Breast epithelium (tissue), 4 donors: ENCODE measurements at regions not wholly inside any gene's neighbourhood (a gene's known extent, or its start where the extent isn't known, plus 50 kb on each side); places are given as distances from the start of the nearest gene placed in this dataset.
A peak's percentile ranks its signal among the peaks of the same experiment; 100 is the strongest.

Source experiments
- DNase-seq, 2 donors: peaks; one replicate each; pipeline ENCODE4 v3.0.0-alpha.2; 2019; ENCODE audit warnings: low spot score in 2 of 2
- H3K27ac ChIP-seq, 2 donors: fragments of 200-600 bp; sonication (generic) in 1 of 2; one replicate each; pipeline ENCODE4 v1.5.1; 2016 to 2019; ENCODE audit warnings: mild to moderate bottlenecking in 1 of 2
- H3K27me3 ChIP-seq, 2 donors: fragments of 200-600 bp; sonication (generic) in 1 of 2; one replicate each; pipeline versions ENCODE4 v1.5.1 to v1.6.0; 2017 to 2019; ENCODE audit warnings: control low read depth in 1 of 2, mild to moderate bottlenecking in 1 of 2
- H3K36me3 ChIP-seq: fragments of 200-600 bp; one replicate; pipeline ENCODE4 v1.5.1; 2019
- H3K4me1 ChIP-seq, 2 donors: fragments of 200-600 bp; sonication (generic); one replicate each; pipeline ENCODE4 v1.5.1; 2016 to 2019; ENCODE audit warnings: control low read depth in 1 of 2
- H3K4me3 ChIP-seq, 3 donors: fragments of 200-600 bp; sonication (generic); 1 replicate in 2 of 3; 2 replicates in 1 of 3; pipeline ENCODE4 v1.5.1; 2016 to 2019; ENCODE audit warnings: mild to moderate bottlenecking in 3 of 3, moderate library complexity in 2 of 3
- H3K9me3 ChIP-seq, 2 donors: fragments of 200-600 bp; sonication (generic) in 1 of 2; one replicate each; pipeline ENCODE4 v1.5.1; 2016 to 2019; ENCODE audit warnings: control low read depth in 1 of 2
- POLR2A ChIP-seq: fragments of 450-650 bp; IDR thresholded peaks from one replicate; pipeline ENCODE4 v1.6.1; 2016; ENCODE audit warnings: antibody characterized with exemption, mild to moderate bottlenecking, moderate library complexity
- POLR2AphosphoS5 ChIP-seq, 3 donors: sonication (generic); formaldehyde crosslinking; IDR thresholded peaks; one replicate each; pipeline ENCODE4 v1.6.1; 2017; ENCODE audit warnings: antibody characterized with exemption in 3 of 3
- intact Hi-C: fragments of 100-400 bp; cut with DNase I; formaldehyde crosslinking; loops from one replicate; pipeline ENCODE4 v1.15.1; 2023; ENCODE audit warnings: low total_unique reads
- TF ChIP-seq, protein P1 (sequence below), 3 donors: fragments of 450-650 bp; IDR thresholded peaks; one replicate each; pipeline ENCODE4 v1.5.1; 2016 to 2017; ENCODE audit warnings: antibody characterized with exemption in 3 of 3, mild to moderate bottlenecking in 3 of 3, moderate library complexity in 3 of 3

DNA sequence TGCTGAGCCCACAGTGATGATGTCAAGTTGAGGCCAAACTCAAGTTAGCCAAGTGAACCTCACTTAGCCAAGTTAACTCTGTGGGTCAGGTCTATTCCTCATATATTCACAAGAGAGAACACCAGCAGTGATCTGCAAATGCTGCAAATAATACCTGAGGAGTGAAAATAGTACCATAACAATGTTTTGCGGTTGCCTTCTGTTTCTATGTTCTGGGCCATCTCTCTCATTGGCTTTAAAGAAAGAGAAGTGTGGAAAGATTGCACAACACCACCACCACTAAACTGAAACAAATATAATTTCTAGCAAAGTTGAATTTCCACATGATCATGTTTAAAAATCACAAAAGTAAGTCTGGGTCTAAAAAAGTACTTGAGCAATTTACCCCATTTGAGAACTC lies 211.1 kb upstream of the GALNT5 start:
- no peak for TF ChIP-seq POLR2AphosphoS5 (IDR thresholded peaks at IDR 0.05)
- TF ChIP-seq, protein P1, sequence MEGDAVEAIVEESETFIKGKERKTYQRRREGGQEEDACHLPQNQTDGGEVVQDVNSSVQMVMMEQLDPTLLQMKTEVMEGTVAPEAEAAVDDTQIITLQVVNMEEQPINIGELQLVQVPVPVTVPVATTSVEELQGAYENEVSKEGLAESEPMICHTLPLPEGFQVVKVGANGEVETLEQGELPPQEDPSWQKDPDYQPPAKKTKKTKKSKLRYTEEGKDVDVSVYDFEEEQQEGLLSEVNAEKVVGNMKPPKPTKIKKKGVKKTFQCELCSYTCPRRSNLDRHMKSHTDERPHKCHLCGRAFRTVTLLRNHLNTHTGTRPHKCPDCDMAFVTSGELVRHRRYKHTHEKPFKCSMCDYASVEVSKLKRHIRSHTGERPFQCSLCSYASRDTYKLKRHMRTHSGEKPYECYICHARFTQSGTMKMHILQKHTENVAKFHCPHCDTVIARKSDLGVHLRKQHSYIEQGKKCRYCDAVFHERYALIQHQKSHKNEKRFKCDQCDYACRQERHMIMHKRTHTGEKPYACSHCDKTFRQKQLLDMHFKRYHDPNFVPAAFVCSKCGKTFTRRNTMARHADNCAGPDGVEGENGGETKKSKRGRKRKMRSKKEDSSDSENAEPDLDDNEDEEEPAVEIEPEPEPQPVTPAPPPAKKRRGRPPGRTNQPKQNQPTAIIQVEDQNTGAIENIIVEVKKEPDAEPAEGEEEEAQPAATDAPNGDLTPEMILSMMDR (IDR thresholded peaks at IDR 0.05) = no peak
- no peak for TF ChIP-seq POLR2A
- no peak overlapping the region for H3K27ac ChIP-seq
- no peaks in the 10 kb centered on the region for H3K9me3 ChIP-seq
- intact Hi-C loops = no loop called here
- H3K4me3 ChIP-seq = no peak overlapping the region
- H3K36me3 ChIP-seq = no peaks in the 10 kb centered on the region
- DNase-seq = no peak
- H3K27me3 ChIP-seq = no peaks in the 10 kb centered on the region
- no peaks in the 10 kb centered on the region for H3K4me1 ChIP-seq

DNA sequence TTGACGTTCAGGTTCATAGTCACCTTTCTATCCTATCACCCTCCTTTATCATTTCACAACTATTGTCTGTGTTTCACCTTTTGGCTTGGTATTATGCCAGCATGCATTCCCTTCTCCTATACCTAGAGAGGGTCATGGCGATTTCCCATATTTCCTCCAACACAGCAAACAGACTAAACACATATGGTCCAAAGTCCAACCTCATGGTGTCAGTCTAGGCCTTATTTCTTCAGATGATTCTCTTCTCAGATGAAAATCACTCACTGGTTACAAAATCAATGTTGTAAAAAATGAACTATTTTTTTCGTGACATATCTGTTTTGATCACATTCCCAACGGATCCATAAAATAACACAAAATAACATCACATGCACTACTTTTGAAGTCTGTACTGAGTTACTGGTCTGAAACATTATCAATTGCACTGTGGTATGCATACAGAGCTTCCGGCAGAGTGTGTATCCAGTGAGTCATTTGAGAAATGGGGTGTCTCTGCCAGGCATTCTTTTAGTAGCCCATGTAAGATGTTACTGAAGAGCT lies 204.8 kb upstream of the GALNT5 start:
- no peak overlapping the region for H3K27ac ChIP-seq
- H3K27me3 ChIP-seq = no peaks in the 10 kb centered on the region
- no peaks in the 10 kb centered on the region for H3K4me1 ChIP-seq
- no peak overlapping the region for H3K4me3 ChIP-seq
- no peaks in the 10 kb centered on the region for H3K9me3 ChIP-seq
- intact Hi-C loops = no loop called here
- TF ChIP-seq POLR2A = no peak
- TF ChIP-seq POLR2AphosphoS5 (IDR thresholded peaks at IDR 0.05) = peak in 1 of 3 donors; percentile 17
- TF ChIP-seq, protein P1 (IDR thresholded peaks at IDR 0.05) = no peak
- no peak for DNase-seq
- no peaks in the 10 kb centered on the region for H3K36me3 ChIP-seq

DNA sequence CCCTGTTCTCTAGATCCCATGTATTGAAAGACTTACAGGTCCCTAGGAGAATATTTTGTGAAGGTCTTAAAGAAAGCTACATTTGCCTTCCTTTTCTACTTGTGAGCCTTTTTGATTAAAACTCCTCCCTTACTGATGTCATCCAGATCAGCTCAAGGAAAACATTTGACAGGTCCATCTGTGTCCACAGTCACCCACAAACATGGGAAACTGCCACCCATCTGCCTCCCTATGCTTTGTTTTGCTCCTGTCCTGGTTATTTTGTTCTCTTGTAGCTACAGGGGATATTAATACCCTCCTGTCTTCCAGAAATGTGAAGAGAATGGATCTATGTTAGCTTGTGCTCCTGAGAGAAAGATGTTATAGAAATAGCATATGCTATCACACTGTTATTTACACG lies 203.6 kb upstream of the GALNT5 start:
- Histone ChIP-seq H3K27me3 (no peaks in the 10 kb centered on the region), H3K4me3 (no peak overlapping the region), H3K36me3 (no peaks in the 10 kb centered on the region), H3K9me3 (no peaks in the 10 kb centered on the region), H3K27ac (no peak overlapping the region), H3K4me1 (no peaks in the 10 kb centered on the region)
- no peak for DNase-seq
- TF ChIP-seq, protein P1 (IDR thresholded peaks at IDR 0.05) = no peak
- TF ChIP-seq POLR2AphosphoS5 (IDR thresholded peaks at IDR 0.05) = no peak
- TF ChIP-seq POLR2A = no peak
- intact Hi-C loops = no loop called here

DNA sequence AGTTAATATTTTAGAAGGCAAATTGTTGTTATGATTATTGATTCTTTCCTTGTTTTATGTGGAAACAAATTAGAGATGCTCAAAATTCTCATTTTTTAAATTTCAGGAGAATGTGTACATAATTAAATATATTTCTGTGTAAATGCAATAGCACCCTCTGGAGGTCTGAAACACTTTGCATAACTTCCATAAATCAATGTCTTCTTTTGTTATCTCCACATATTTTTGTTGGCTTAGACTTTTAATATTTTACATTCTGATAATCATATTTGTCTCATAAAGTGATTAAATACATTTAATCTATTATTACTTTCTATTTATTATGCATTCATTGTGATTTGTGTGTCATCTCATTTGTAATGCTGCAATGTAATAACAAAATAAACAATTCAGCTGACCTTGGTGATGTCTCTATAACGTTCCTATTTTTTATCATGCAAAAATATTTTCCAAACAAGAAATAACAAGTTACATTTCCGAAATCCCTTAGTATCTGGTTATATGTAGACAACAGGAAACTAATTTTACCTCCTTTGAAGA lies 201.8 kb upstream of the GALNT5 start:
- no peak overlapping the region for H3K27ac ChIP-seq
- H3K36me3 ChIP-seq = no peaks in the 10 kb centered on the region
- no peak for DNase-seq
- H3K9me3 ChIP-seq = no peaks in the 10 kb centered on the region
- TF ChIP-seq POLR2A (no peak), POLR2AphosphoS5 (IDR thresholded peaks at IDR 0.05) (no peak)
- TF ChIP-seq, protein P1 (IDR thresholded peaks at IDR 0.05) = peak in 2 of 3 donors; percentile 21 to 35
- H3K27me3 ChIP-seq = no peaks in the 10 kb centered on the region
- H3K4me1 ChIP-seq = no peaks in the 10 kb centered on the region
- no peak overlapping the region for H3K4me3 ChIP-seq
- intact Hi-C loops = no loop called here

DNA sequence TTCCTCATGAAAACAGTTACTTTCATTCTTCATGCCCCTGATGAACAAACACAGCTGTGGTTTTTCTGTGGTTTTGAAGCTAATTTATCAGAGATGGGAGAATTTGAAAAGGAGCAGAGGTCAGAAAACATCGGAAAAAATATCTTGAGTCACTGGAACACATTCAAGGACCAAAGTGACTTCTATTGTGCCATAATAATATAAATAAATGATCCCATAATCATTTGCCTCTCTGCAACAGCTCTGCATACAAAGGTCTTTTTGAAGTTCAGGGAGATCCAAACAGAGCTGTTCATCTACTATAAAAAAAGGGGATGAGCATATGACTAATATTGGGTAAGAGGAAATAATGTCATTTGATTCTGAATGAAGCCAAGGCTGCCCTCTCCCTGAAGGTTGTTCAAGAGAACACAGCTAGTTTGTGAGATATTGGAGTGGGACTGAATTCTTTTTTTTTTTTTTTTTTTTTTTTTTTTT lies 201.3 kb upstream of the GALNT5 start:
- Histone ChIP-seq H3K36me3 (no peaks in the 10 kb centered on the region), H3K4me1 (no peaks in the 10 kb centered on the region), H3K27me3 (no peaks in the 10 kb centered on the region), H3K4me3 (no peak overlapping the region), H3K27ac (no peak overlapping the region), H3K9me3 (no peaks in the 10 kb centered on the region)
- intact Hi-C loops = no loop called here
- TF ChIP-seq, protein P1 (IDR thresholded peaks at IDR 0.05) = no peak
- TF ChIP-seq POLR2A = no peak
- TF ChIP-seq POLR2AphosphoS5 (IDR thresholded peaks at IDR 0.05) = no peak
- DNase-seq = no peak
